SK-N-SH treated with all-trans-retinoic acid at 6 μM for 48 hours (cell line): ENCODE measurements at regions not wholly inside any gene's neighbourhood (a gene's known extent, or its start where the extent isn't known, plus 50 kb on each side); places are given as distances from the start of the nearest gene placed in this dataset.

Experiments used
- ARNTL ChIP-seq: fragments of 450-650 bp; formaldehyde crosslinking; IDR thresholded peaks from 2 replicates; pipeline ENCODE4 v1.5.0; 2020; ENCODE audit warnings: low read depth, mild to moderate bottlenecking, moderate library complexity, borderline replicate concordance
- ESRRG ChIP-seq: fragments of 250-450 bp; sonication (Bioruptor Pico); IDR thresholded peaks from 2 replicates; pipeline ENCODE4 v1.6.1; 2021; ENCODE audit warnings: mild to moderate bottlenecking
- SNAI2 ChIP-seq: fragments of 250-450 bp; sonication (Bioruptor Pico); IDR thresholded peaks from 2 replicates; pipeline ENCODE4 v1.5.0; 2020; ENCODE audit warnings: mild to moderate bottlenecking, moderate library complexity
- TCF4 ChIP-seq: fragments of 250-450 bp; sonication (Bioruptor Pico); IDR thresholded peaks from 2 replicates; pipeline ENCODE4 v1.8.0; 2021; ENCODE audit warnings: mild to moderate bottlenecking, moderate library complexity, borderline replicate concordance
- ZFP30 ChIP-seq: fragments of 450-650 bp; formaldehyde crosslinking; IDR thresholded peaks from 2 replicates; pipeline ENCODE4 v1.5.0; 2022; ENCODE audit warnings: mild to moderate bottlenecking, moderate library complexity
- ZNF565 ChIP-seq: fragments of 450-650 bp; formaldehyde crosslinking; conservative IDR thresholded peaks from 2 replicates; pipeline ENCODE4 v1.5.0; 2020; ENCODE audit warnings: low read depth, mild to moderate bottlenecking, moderate library complexity
- ZNF8 ChIP-seq: fragments of 450-650 bp; formaldehyde crosslinking; IDR thresholded peaks from 2 replicates; pipeline ENCODE4 v1.5.0; 2020; ENCODE audit warnings: mild to moderate bottlenecking, moderate library complexity
- TF ChIP-seq, protein P1 (sequence below): fragments of 250-450 bp; sonication (Bioruptor Pico); IDR thresholded peaks from 2 replicates; pipeline ENCODE4 v1.5.0; 2020; ENCODE audit warnings: mild to moderate bottlenecking, moderate library complexity
- TF ChIP-seq, protein P2 (sequence below): fragments of 250-450 bp; sonication (Bioruptor Pico); IDR thresholded peaks from 2 replicates; pipeline ENCODE4 v1.8.0; 2020; ENCODE audit warnings: mild to moderate bottlenecking, moderate library complexity, borderline replicate concordance
- TF ChIP-seq, protein P3 (sequence below): fragments of 250-450 bp; sonication (Bioruptor Pico); IDR thresholded peaks from 2 replicates; pipeline ENCODE4 v1.8.0; 2021; ENCODE audit warnings: low read depth, mild to moderate bottlenecking, moderate library complexity, borderline replicate concordance
- TF ChIP-seq, protein P4 (sequence below): fragments of 250-450 bp; sonication (Bioruptor Pico); IDR thresholded peaks from 2 replicates; pipeline ENCODE4 v1.5.1; 2020; ENCODE audit warnings: low read depth, mild to moderate bottlenecking, moderate library complexity

DNA sequence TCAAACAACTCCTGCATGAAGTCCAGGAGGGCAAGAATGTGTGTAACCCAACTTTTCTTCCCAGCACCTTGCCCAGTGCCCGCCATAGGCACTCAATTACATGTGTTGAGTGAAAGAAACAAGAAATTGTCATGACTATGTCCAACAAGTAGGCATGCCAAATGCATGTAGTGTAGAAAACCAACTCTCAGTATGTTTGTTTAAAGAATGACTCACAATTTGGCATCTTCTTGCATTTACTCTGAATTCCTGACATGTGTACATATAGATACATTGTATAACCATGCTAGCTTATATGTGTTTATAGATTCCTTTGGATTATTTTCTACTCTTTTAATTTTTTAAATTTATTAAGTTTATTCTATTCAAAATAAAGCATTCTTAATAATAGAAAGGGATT lies 305.0 kb downstream of the EFNB2 start:
- TF ChIP-seq TCF4 (CRISPR knock-in tag) (no peak), SNAI2 (no peak), ZNF8 (no peak), ESRRG (CRISPR knock-in tag) (no peak), ZFP30 (CRISPR knock-in tag) (no peak), ZNF565 (CRISPR knock-in tag) (no peak), ARNTL (CRISPR knock-in tag) (no peak)
- TF ChIP-seq, protein P1, sequence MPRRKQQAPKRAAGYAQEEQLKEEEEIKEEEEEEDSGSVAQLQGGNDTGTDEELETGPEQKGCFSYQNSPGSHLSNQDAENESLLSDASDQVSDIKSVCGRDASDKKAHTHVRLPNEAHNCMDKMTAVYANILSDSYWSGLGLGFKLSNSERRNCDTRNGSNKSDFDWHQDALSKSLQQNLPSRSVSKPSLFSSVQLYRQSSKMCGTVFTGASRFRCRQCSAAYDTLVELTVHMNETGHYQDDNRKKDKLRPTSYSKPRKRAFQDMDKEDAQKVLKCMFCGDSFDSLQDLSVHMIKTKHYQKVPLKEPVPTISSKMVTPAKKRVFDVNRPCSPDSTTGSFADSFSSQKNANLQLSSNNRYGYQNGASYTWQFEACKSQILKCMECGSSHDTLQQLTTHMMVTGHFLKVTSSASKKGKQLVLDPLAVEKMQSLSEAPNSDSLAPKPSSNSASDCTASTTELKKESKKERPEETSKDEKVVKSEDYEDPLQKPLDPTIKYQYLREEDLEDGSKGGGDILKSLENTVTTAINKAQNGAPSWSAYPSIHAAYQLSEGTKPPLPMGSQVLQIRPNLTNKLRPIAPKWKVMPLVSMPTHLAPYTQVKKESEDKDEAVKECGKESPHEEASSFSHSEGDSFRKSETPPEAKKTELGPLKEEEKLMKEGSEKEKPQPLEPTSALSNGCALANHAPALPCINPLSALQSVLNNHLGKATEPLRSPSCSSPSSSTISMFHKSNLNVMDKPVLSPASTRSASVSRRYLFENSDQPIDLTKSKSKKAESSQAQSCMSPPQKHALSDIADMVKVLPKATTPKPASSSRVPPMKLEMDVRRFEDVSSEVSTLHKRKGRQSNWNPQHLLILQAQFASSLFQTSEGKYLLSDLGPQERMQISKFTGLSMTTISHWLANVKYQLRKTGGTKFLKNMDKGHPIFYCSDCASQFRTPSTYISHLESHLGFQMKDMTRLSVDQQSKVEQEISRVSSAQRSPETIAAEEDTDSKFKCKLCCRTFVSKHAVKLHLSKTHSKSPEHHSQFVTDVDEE (CRISPR knock-in tag): no peak
- TF ChIP-seq, protein P2, sequence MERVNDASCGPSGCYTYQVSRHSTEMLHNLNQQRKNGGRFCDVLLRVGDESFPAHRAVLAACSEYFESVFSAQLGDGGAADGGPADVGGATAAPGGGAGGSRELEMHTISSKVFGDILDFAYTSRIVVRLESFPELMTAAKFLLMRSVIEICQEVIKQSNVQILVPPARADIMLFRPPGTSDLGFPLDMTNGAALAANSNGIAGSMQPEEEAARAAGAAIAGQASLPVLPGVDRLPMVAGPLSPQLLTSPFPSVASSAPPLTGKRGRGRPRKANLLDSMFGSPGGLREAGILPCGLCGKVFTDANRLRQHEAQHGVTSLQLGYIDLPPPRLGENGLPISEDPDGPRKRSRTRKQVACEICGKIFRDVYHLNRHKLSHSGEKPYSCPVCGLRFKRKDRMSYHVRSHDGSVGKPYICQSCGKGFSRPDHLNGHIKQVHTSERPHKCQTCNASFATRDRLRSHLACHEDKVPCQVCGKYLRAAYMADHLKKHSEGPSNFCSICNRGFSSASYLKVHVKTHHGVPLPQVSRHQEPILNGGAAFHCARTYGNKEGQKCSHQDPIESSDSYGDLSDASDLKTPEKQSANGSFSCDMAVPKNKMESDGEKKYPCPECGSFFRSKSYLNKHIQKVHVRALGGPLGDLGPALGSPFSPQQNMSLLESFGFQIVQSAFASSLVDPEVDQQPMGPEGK (CRISPR knock-in tag): no peak
- TF ChIP-seq, protein P3, sequence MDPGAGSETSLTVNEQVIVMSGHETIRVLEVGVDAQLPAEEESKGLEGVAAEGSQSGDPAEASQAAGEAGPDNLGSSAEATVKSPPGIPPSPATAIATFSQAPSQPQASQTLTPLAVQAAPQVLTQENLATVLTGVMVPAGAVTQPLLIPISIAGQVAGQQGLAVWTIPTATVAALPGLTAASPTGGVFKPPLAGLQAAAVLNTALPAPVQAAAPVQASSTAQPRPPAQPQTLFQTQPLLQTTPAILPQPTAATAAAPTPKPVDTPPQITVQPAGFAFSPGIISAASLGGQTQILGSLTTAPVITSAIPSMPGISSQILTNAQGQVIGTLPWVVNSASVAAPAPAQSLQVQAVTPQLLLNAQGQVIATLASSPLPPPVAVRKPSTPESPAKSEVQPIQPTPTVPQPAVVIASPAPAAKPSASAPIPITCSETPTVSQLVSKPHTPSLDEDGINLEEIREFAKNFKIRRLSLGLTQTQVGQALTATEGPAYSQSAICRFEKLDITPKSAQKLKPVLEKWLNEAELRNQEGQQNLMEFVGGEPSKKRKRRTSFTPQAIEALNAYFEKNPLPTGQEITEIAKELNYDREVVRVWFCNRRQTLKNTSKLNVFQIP (CRISPR knock-in tag): no peak
- TF ChIP-seq, protein P4, sequence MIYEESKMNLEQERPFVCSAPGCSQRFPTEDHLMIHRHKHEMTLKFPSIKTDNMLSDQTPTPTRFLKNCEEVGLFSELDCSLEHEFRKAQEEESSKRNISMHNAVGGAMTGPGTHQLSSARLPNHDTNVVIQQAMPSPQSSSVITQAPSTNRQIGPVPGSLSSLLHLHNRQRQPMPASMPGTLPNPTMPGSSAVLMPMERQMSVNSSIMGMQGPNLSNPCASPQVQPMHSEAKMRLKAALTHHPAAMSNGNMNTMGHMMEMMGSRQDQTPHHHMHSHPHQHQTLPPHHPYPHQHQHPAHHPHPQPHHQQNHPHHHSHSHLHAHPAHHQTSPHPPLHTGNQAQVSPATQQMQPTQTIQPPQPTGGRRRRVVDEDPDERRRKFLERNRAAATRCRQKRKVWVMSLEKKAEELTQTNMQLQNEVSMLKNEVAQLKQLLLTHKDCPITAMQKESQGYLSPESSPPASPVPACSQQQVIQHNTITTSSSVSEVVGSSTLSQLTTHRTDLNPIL (CRISPR knock-in tag): no peak
